ENCODE measurements at regions not wholly inside any gene's neighbourhood (a gene's known extent, or its start where the extent isn't known, plus 50 kb on each side); places are given as distances from the start of the nearest gene placed in this dataset.

DNA sequence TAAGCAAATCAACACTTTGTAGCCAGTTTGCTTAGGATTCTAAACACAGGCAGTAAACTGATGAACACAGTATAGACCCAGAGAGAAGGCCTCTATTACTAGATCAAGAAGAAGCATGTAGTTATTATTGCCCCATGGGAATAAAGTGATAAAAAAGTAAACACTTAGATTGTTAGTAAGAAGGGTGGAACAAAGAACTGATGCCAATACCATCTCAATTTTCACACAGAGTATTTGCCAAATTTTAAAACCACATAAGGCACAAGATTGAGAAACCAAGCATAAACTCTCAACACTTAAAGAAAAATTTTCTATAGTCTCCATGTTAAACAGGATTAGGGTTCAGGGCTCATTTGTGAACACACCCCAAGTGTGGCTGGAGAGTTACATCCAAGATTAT, 77.0 kb upstream of the SYT1 start:
- no peak for DNase-seq (ENCODE audit: low read depth in 2 of 2)

DNA sequence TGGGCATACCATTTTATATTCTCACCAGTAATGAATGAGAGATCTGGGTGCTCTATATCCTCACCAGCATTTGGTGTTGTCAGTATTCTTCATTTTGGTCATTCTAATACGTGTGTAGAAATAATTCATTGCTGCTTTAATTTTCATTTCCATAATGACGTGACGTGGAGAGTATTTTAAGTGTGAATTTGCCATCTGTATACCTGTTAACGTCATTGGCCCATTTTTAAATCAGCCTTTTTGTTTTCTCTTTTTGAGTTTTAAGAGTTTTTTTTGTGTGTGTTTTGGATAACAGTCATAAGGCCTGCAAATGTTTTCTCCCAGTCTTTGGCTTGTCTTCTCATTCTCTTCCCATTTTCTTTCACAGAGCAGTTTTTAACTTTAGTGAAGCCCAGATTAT, 74.4 kb upstream of the SYT1 start:
- no peak for DNase-seq (ENCODE audit: low read depth in 2 of 2)

- no peak for DNase-seq (ENCODE audit: low read depth in 2 of 2)
Observed at GRCh38 chr12:78792052-78792698, 72.4 kb upstream of the SYT1 start.

- DNase-seq (ENCODE audit: low read depth in 2 of 2) = no peak
Observed at GRCh38 chr12:78793491-78793890, 71.1 kb upstream of the SYT1 start.

- no peak for DNase-seq (ENCODE audit: low read depth in 2 of 2)
Observed at GRCh38 chr12:78793982-78794381, 70.6 kb upstream of the SYT1 start.

- DNase-seq (ENCODE audit: low read depth in 2 of 2) = no peak
Observed at GRCh38 chr12:78795934-78796445, 68.6 kb upstream of the SYT1 start.

- peak in 1 of 2 experiments; percentile 13 for DNase-seq (ENCODE audit: low read depth in 2 of 2)
Observed at GRCh38 chr12:78797196-78797931, 67.2 kb upstream of the SYT1 start.

DNA sequence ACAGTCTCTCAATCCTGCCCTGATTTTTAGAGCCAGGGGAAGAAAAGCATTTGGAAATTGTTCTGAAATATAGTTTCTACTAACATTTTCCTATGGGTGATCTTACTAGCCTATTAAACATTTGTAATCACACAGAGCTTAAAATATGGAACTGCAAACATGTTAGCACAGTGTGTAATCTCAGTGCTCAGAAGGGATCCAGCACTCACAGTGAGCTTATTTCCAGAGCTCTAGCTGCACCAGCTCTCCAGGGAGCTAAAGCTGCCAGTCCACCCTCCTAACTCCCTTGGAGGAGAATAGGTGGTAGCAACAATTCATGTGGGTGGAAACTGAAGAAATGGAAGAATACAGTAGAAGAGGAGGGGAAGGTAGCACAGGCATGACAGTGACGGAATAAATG, 64.9 kb upstream of the SYT1 start:
- DNase-seq (ENCODE audit: low read depth in 2 of 2) = no peak

- DNase-seq (ENCODE audit: low read depth in 2 of 2) = peak in 1 of 2 experiments; percentile 4
Observed at GRCh38 chr12:78802593-78802992, 62.0 kb upstream of the SYT1 start.

DNA sequence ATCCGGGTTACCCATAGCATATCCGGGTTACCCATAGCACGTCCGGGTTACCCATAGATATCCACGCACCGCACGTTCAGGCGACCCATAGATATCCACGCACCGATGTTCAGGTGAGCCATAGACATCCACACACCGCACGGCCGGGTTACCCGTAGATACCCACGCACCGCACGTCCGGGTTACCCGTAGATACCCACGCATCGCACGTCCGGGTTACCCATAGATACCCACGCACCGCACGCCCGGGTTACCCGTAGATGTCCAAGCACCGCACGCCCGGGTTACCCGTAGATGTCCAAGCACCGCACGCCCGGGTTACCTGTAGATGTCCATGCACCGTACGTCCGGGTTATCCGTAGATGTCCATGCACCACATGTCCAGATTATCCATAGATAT, 60.3 kb upstream of the SYT1 start:
- DNase-seq (ENCODE audit: low read depth in 2 of 2) = no peak

Measured in fibroblast of skin of left biceps (primary cell).